A549 (cell line): ENCODE measurements at regions not wholly inside any gene's neighbourhood (a gene's known extent, or its start where the extent isn't known, plus 50 kb on each side); places are given as distances from the start of the nearest gene placed in this dataset.

ENCODE experiments used
- ATAC-seq, 2 experiments: fragments of 200-7000 bp in 1 of 2; fragments of >200 bp in 1 of 2; cut with Nextera tagmentation in 1 of 2; cut with Tn5 transposase in 1 of 2; 3 replicates each; pipeline versions ENCODE4 v1.8.0 to v1.9.1; 2018 to 2020; ENCODE audit warnings: mild to moderate bottlenecking in 1 of 2, moderate library complexity in 1 of 2
- CTCF ChIA-PET: fragments of 300-600 bp; sonication (Branson Sonifier 250); formaldehyde crosslinking; extraction: SDS; loops from one replicate; lab custom pipeline; 2021; ENCODE audit warnings: antibody characterized with exemption, inconsistent platforms; lab: Yijun Ruan, JAX
- POLR2A ChIA-PET: fragments of 350-600 bp; formaldehyde crosslinking; extraction: SDS; loops from one replicate; lab custom pipeline; 2021; ENCODE audit warnings: antibody characterized with exemption, inconsistent platforms; lab: Yijun Ruan, JAX
- DNase-seq, 2 experiments: peaks; one replicate each; pipeline versions ENCODE4 v3.0.0 to v3.0.0-alpha.2; 2011 to 2016; ENCODE audit warnings: low read depth in 1 of 2, low spot score in 1 of 2
- FAIRE-seq: peaks from 2 replicates; lab custom pipeline; 2011; peaks lifted over from hg19 to GRCh38; lab: Jason Lieb, UNC
- H3K27ac ChIP-seq, 2 experiments: fragments of >200 bp; sonication (Bioruptor Twin); formaldehyde crosslinking; 3 replicates each; pipeline ENCODE4 v1.5.1; 2016 to 2017
- H3K4me1 ChIP-seq: fragments of >200 bp; sonication (Bioruptor Twin); formaldehyde crosslinking; 3 replicates; pipeline ENCODE4 v1.6.1; 2016
- H3K4me2 ChIP-seq: fragments of >200 bp; sonication (Bioruptor Twin); formaldehyde crosslinking; 3 replicates; pipeline ENCODE4 v1.6.1; 2016
- H3K4me3 ChIP-seq: fragments of >200 bp; sonication (Bioruptor Twin); formaldehyde crosslinking; 3 replicates; pipeline ENCODE4 v1.5.1; 2016
- H3K9me3 ChIP-seq: fragments of >200 bp; sonication (Bioruptor Twin); formaldehyde crosslinking; 3 replicates; pipeline ENCODE4 v1.6.1; 2016
- BHLHE40 ChIP-seq: IDR thresholded peaks from 2 replicates; pipeline ENCODE4 v1.6.1; 2012; ENCODE audit warnings: low read depth, low read length, inconsistent platforms
- CBX2 ChIP-seq: fragments of 200-600 bp; sonication (generic); IDR thresholded peaks from 2 replicates; pipeline ENCODE4 v1.6.1; 2016; ENCODE audit warnings: low read depth, mild to moderate bottlenecking, borderline replicate concordance
- CEBPB ChIP-seq, 2 experiments: fragments of >200 bp in 1 of 2; sonication (Bioruptor Twin) in 1 of 2; formaldehyde crosslinking in 1 of 2; IDR thresholded peaks; 2 replicates each; pipeline ENCODE4 v1.6.1; 2012 to 2016
- EHMT2 ChIP-seq: fragments of 200-600 bp; sonication (generic); IDR thresholded peaks from 2 replicates; pipeline ENCODE4 v1.6.1; 2016; ENCODE audit warnings: antibody characterized with exemption, low read depth, mild to moderate bottlenecking, moderate library complexity
- EP300 ChIP-seq, 2 experiments: fragments of >200 bp; sonication (Bioruptor Twin); formaldehyde crosslinking; IDR thresholded peaks; 2 replicates in 1 of 2; 3 replicates in 1 of 2; pipeline ENCODE4 v1.6.1; 2016 to 2017
- FOXS1 ChIP-seq: fragments of 250-450 bp; sonication (Bioruptor Pico); IDR thresholded peaks from 2 replicates; pipeline ENCODE4 v1.5.0; 2020; ENCODE audit warnings: mild to moderate bottlenecking, moderate library complexity
- HDAC2 ChIP-seq: fragments of 200-600 bp; sonication (generic); IDR thresholded peaks from 2 replicates; pipeline ENCODE4 v1.6.1; 2016
- HES2 ChIP-seq: fragments of >200 bp; sonication (Bioruptor Twin); formaldehyde crosslinking; IDR thresholded peaks from 2 replicates; pipeline ENCODE4 v1.6.1; 2016
- HEYL ChIP-seq: fragments of 250-450 bp; sonication (Bioruptor Pico); IDR thresholded peaks from 2 replicates; pipeline ENCODE4 v1.8.0; 2021; ENCODE audit warnings: mild to moderate bottlenecking, moderate library complexity
- HOXB13 ChIP-seq: fragments of 250-450 bp; sonication (Bioruptor Pico); IDR thresholded peaks from 2 replicates; pipeline ENCODE4 v1.5.0; 2020; ENCODE audit warnings: low read depth, mild to moderate bottlenecking, moderate library complexity
- KDM5A ChIP-seq: fragments of 200-600 bp; sonication (generic); IDR thresholded peaks from 2 replicates; pipeline ENCODE4 v1.6.1; 2016; ENCODE audit warnings: antibody characterized with exemption, mild to moderate bottlenecking
- MAFK ChIP-seq: fragments of 450-650 bp; IDR thresholded peaks from 2 replicates; pipeline ENCODE4 v1.6.1; 2014; ENCODE audit not compliant: partially characterized antibody
- MYC ChIP-seq: IDR thresholded peaks from 2 replicates; pipeline ENCODE4 v1.6.1; 2012; ENCODE audit warnings: mild to moderate bottlenecking, inconsistent platforms, low read length, improper control_type of control experiment, borderline replicate concordance
- NFE2L2 ChIP-seq: fragments of 150-350 bp; conservative IDR thresholded peaks from 2 replicates; pipeline ENCODE4 v1.6.1; 2014; ENCODE audit warnings: low read length
- NPAS2 ChIP-seq: fragments of 250-450 bp; sonication (Bioruptor Pico); IDR thresholded peaks from 2 replicates; pipeline ENCODE4 v1.8.0; 2022; ENCODE audit warnings: mild to moderate bottlenecking, moderate library complexity, borderline replicate concordance
- NR3C1 ChIP-seq: fragments of >200 bp; sonication (Bioruptor Twin); formaldehyde crosslinking; IDR thresholded peaks from 3 replicates; pipeline ENCODE4 v1.6.1; 2017
- RARB ChIP-seq: fragments of 250-450 bp; sonication (Bioruptor Pico); IDR thresholded peaks from 2 replicates; pipeline ENCODE4 v1.8.0; 2021; ENCODE audit warnings: mild to moderate bottlenecking, moderate library complexity
- RNF2 ChIP-seq: fragments of 200-600 bp; sonication (generic); IDR thresholded peaks from 2 replicates; pipeline ENCODE4 v1.6.1; 2016; ENCODE audit warnings: low read depth, mild to moderate bottlenecking, antibody characterized with exemption, moderate library complexity, borderline replicate concordance
- ZSCAN20 ChIP-seq: fragments of 250-450 bp; sonication (Bioruptor Pico); IDR thresholded peaks from 2 replicates; pipeline ENCODE4 v1.8.0; 2022; ENCODE audit warnings: mild to moderate bottlenecking, moderate library complexity
- WGBS: methylation state at CpG from one replicate; pipeline ENCODE4 v1.1.6; 2017; ENCODE audit errors: missing lambda C conversion rate; 5-methylcytosine and 5-hydroxymethylcytosine counted together
- TF ChIP-seq, protein P1 (sequence below): fragments of 150-350 bp; IDR thresholded peaks from 2 replicates; pipeline ENCODE4 v1.6.1; 2014; ENCODE audit warnings: low read depth, mild to moderate bottlenecking, low read length

DNA sequence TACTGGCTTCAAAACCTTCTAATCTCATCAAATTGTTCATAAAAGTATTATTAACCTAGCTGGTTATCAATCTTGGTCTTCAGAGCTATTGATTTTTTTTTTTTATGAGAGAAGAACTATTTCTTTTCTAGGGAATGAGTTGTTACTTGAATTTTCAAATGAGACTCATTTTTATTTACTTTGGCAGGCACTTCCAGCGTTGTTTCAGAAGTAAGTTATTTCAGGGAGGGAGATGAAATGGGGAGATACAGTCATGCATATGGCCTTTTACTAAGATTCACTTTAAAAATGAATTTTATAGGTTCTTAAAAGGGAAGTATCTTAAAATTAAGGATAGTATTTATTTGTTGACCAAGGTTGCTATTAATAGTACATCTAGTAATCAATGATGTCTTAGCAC lies 129.6 kb downstream of the IZUMO3 start:
- H3K27ac ChIP-seq, result no peak overlapping the region

GRCh38 chr9:24413651-24414050 lies 132.0 kb downstream of the IZUMO3 start:
- Histone ChIP-seq H3K27ac (no peak overlapping the region), H3K4me2 (no peak overlapping the region), H3K4me3 (no peak overlapping the region), H3K9me3 (peaks cover 3% of the 10 kb centered on the region; the same call in 2 of the 3 replicates), H3K4me1 (no peaks in the 10 kb centered on the region)
- TF ChIP-seq BHLHE40 (no peak), MAFK (no peak), CBX2 (no peak), CEBPB (IDR thresholded peaks at IDR 0.05) (no peak), EHMT2 (no peak), HEYL (no peak), NR3C1 (no peak), NPAS2 (no peak), RARB (CRISPR knock-in tag) (no peak)
- no peak for FAIRE-seq
- WGBS, result 0% methylated on average over 2 of the region's 2 CpGs
- DNase-seq, result no peak
- no peak for ATAC-seq
- ChIA-PET CTCF (no interaction called here), POLR2A (no interaction called here)

More for the DNA sequence above, 129.6 kb downstream of the IZUMO3 start:
- FAIRE-seq (no peak), ATAC-seq (no peak), DNase-seq (no peak)
- ChIA-PET POLR2A (no interaction called here), CTCF (no interaction called here)
- no peaks in the 10 kb centered on the region for H3K4me1 ChIP-seq
- no peak overlapping the region for H3K4me3 ChIP-seq
- TF ChIP-seq HOXB13 (CRISPR knock-in tag), result no peak
- no peak for TF ChIP-seq FOXS1 (CRISPR knock-in tag)
- TF ChIP-seq KDM5A, result no peak
- TF ChIP-seq HDAC2, result no peak
- no peak overlapping the region for H3K4me2 ChIP-seq
- H3K9me3 ChIP-seq, result peaks cover 3% of the 10 kb centered on the region; the same call in 1 of the 3 replicates
- 3% methylated on average over 1 of the region's 1 CpG for WGBS

DNA sequence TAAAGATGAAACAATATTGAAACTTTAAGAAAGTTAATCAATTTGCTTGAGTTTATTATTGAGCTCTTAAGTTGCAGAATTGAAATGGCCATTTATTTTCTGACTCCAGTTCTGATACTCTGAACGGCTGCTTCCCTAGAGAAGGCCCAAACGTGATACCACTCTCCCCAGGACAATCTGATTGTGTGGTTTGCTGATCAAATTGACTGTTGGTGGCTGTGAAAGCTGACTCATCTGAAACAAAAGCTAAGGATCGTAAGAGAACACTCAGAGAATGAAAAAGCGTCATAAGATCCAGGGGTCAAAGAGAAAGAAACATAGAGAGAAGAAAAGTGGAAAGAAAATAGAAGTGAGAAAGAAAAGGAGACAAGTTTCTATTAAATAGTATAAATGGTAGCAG lies 147.2 kb downstream of the IZUMO3 start:
- Histone ChIP-seq H3K4me2 (no peak overlapping the region), H3K27ac (no peak overlapping the region), H3K9me3 (no peaks in the 10 kb centered on the region), H3K4me1 (no peaks in the 10 kb centered on the region), H3K4me3 (no peak overlapping the region)
- CTCF ChIA-PET, result interaction anchor here (0.6 kb wide), 1 partner anchor 1935 kb away, joined by 3 read pairs; no protein-coding TSS in a partner anchor
- POLR2A ChIA-PET, result no interaction called here
- WGBS, result 1% methylated on average over 4 of the region's 4 CpGs
- no peak for DNase-seq
- no peak for FAIRE-seq
- TF ChIP-seq NFE2L2 (no peak), HES2 (no peak), RNF2 (no peak)
- TF ChIP-seq, protein P1, sequence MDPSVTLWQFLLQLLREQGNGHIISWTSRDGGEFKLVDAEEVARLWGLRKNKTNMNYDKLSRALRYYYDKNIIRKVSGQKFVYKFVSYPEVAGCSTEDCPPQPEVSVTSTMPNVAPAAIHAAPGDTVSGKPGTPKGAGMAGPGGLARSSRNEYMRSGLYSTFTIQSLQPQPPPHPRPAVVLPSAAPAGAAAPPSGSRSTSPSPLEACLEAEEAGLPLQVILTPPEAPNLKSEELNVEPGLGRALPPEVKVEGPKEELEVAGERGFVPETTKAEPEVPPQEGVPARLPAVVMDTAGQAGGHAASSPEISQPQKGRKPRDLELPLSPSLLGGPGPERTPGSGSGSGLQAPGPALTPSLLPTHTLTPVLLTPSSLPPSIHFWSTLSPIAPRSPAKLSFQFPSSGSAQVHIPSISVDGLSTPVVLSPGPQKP, result no peak
- ATAC-seq, result no peak

DNA sequence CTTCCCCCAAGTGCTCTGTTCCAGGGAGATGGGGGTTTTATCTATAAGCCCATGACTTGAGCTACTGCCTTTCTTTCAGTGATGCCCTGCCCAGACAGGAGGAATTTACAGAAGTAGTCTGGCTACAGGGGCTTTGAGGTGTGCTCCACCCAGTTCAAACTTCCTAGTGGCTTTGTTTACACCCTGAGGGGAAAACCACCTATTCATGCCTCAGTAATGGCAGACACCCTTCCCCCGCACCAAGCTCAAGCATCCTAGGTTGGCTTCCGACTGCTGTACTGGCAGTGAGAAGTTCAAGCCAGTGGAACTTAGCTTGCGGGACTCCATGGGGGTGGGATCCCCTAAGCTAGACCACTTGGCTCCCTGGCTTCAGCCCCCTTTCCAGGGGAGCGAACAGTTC lies 154.6 kb downstream of the IZUMO3 start:
- CTCF ChIA-PET, result no interaction called here
- DNase-seq, result no peak
- Histone ChIP-seq H3K4me1 (no peaks in the 10 kb centered on the region), H3K4me3 (no peak overlapping the region)
- TF ChIP-seq ZSCAN20 (CRISPR knock-in tag) (no peak), EP300 (IDR thresholded peaks at IDR 0.05) (no peak), MYC (no peak), RARB (CRISPR knock-in tag) (no peak), CEBPB (IDR thresholded peaks at IDR 0.05) (no peak)
- TF ChIP-seq, all 56 proteins: peak for 0
- Histone ChIP-seq H3K27ac (no peak overlapping the region), H3K4me2 (no peak overlapping the region), H3K9me3 (peaks cover 3% of the 10 kb centered on the region; the same call in 1 of the 3 replicates)
- FAIRE-seq (no peak), ATAC-seq (no peak)
- POLR2A ChIA-PET, result no interaction called here
- WGBS, result 18% methylated on average over 4 of the region's 4 CpGs
